Upper lobe of right lung (tissue), 1 donor: ENCODE measurements at regions not wholly inside any gene's neighbourhood (a gene's known extent, or its start where the extent isn't known, plus 50 kb on each side); places are given as distances from the start of the nearest gene placed in this dataset.

Source experiments
- ATAC-seq: fragments of 200-7000 bp; cut with Tn5 transposase; one replicate; pipeline ENCODE4 v1.9.1; 2020; ENCODE audit warnings: mild to moderate bottlenecking, moderate library complexity
- DNase-seq: peaks from one replicate; pipeline ENCODE4 v3.0.0-alpha.2; 2020
- H3K27ac ChIP-seq: fragments of 200-600 bp; one replicate; pipeline ENCODE4 v1.8.0; 2022
- H3K27me3 ChIP-seq: fragments of 200-600 bp; one replicate; pipeline ENCODE4 v1.8.0; 2022; ENCODE audit warnings: mild to moderate bottlenecking
- H3K36me3 ChIP-seq: fragments of 200-600 bp; one replicate; pipeline ENCODE4 v1.8.0; 2022
- H3K4me1 ChIP-seq: fragments of 200-600 bp; one replicate; pipeline ENCODE4 v1.8.0; 2022
- H3K4me3 ChIP-seq: fragments of 200-600 bp; one replicate; pipeline ENCODE4 v1.8.0; 2022; ENCODE audit warnings: mild to moderate bottlenecking
- H3K9me3 ChIP-seq: fragments of 200-600 bp; one replicate; pipeline ENCODE4 v1.8.0; 2022
- intact Hi-C: fragments of 100-400 bp; cut with DNase I; formaldehyde crosslinking; loops from one replicate; pipeline ENCODE4 v1.11.0; 2022
- TF ChIP-seq, protein P1 (sequence below): fragments of 200-600 bp; IDR thresholded peaks from one replicate; pipeline ENCODE4 v1.8.0; 2022; ENCODE audit warnings: antibody characterized with exemption
- donor health status: DM: no; HTN: yes; CAD: no; lungs with severe emphysema.

DNA sequence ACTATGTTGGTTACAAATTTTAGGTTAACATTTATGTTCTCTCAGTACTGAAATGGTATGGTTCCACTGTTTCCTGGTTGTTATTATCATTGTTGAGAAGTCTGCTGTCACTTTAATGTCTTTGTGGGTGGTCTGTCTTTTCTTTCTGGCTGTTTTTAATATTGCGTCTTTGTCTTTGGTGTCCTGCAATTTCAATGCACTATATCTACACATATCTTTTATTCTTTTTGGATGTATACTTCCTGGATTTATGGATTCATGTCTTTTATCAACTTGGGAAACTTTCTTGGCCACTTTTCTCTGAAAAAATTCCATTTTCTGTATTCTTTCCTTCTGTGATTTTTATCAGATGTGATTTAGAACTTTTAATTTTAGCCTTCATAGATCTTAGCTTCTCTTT lies 250.2 kb downstream of the BUB3 start:
- Histone ChIP-seq H3K27me3 (no peaks in the 10 kb centered on the region), H3K36me3 (no peaks in the 10 kb centered on the region), H3K4me3 (no peak overlapping the region), H3K4me1 (no peaks in the 10 kb centered on the region), H3K27ac (no peak overlapping the region), H3K9me3 (peaks cover 11% of the 10 kb centered on the region)
- ATAC-seq (no peak), DNase-seq (no peak)
- intact Hi-C loops, result no loop called here
- TF ChIP-seq, protein P1, sequence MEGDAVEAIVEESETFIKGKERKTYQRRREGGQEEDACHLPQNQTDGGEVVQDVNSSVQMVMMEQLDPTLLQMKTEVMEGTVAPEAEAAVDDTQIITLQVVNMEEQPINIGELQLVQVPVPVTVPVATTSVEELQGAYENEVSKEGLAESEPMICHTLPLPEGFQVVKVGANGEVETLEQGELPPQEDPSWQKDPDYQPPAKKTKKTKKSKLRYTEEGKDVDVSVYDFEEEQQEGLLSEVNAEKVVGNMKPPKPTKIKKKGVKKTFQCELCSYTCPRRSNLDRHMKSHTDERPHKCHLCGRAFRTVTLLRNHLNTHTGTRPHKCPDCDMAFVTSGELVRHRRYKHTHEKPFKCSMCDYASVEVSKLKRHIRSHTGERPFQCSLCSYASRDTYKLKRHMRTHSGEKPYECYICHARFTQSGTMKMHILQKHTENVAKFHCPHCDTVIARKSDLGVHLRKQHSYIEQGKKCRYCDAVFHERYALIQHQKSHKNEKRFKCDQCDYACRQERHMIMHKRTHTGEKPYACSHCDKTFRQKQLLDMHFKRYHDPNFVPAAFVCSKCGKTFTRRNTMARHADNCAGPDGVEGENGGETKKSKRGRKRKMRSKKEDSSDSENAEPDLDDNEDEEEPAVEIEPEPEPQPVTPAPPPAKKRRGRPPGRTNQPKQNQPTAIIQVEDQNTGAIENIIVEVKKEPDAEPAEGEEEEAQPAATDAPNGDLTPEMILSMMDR, result no peak

DNA sequence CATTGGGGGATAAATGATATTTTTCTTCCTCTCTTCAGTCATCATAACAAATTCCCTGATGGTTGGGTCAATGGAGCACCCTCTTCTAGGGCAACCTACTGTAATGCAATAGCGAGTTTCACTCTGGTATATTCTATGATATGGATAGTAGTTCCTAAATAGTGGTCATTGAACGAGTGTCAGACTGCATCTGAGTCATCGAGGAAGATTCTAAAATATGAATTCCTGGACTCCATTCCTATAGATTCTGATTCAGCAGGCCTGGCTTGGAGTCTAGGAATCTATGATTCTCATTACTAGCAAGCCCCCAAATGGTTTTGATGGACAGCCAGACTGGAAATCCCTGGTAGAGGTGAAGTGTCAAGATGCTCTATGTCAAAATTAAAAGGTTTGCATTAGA lies 254.5 kb downstream of the BUB3 start:
- H3K4me1 ChIP-seq, result no peaks in the 10 kb centered on the region
- intact Hi-C loops, result no loop called here
- H3K4me3 ChIP-seq, result no peak overlapping the region
- H3K36me3 ChIP-seq, result no peaks in the 10 kb centered on the region
- no peak for DNase-seq
- peaks cover 11% of the 10 kb centered on the region for H3K9me3 ChIP-seq
- H3K27ac ChIP-seq, result no peak overlapping the region
- H3K27me3 ChIP-seq, result no peaks in the 10 kb centered on the region
- no peak for ATAC-seq
- TF ChIP-seq, protein P1, result no peak

GRCh38 chr10:123409426-123409825 lies 255.2 kb downstream of the BUB3 start:
- H3K4me1 ChIP-seq, result no peaks in the 10 kb centered on the region
- H3K36me3 ChIP-seq, result no peaks in the 10 kb centered on the region
- H3K27ac ChIP-seq, result no peak overlapping the region
- peaks cover 9% of the 10 kb centered on the region for H3K9me3 ChIP-seq
- no peak for DNase-seq
- H3K4me3 ChIP-seq, result no peak overlapping the region
- TF ChIP-seq, protein P1, result no peak
- no peak for ATAC-seq
- intact Hi-C loops, result no loop called here
- no peaks in the 10 kb centered on the region for H3K27me3 ChIP-seq

GRCh38 chr10:123409884-123410283 lies 255.7 kb downstream of the BUB3 start:
- H3K9me3 ChIP-seq, result peaks cover 4% of the 10 kb centered on the region
- TF ChIP-seq, protein P1, result no peak
- intact Hi-C loops, result no loop called here
- no peak overlapping the region for H3K4me3 ChIP-seq
- ATAC-seq (no peak), DNase-seq (no peak)
- no peak overlapping the region for H3K27ac ChIP-seq
- no peaks in the 10 kb centered on the region for H3K27me3 ChIP-seq
- H3K4me1 ChIP-seq, result no peaks in the 10 kb centered on the region
- no peaks in the 10 kb centered on the region for H3K36me3 ChIP-seq

DNA sequence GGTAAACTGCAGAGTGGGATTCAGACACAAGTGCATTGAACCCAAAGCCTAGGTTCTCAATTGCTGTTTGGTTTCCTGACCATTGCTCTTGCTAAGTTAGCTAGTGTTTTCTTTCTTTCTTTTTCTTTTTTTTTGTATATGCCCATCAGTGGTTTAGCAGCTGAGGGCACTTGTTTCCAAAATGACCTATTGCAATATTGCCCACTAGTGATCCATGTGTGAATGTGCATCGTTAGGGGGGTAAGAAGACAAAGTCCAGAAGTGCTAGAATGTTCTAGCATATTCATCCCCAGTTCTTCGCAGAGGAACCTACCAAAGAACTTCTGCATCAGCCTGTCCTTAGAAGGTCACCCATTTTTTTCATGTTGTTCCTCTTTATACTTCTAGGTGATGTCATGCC lies 252.8 kb upstream of the GPR26 start:
- H3K36me3 ChIP-seq, result no peaks in the 10 kb centered on the region
- intact Hi-C loops, result no loop called here
- TF ChIP-seq, protein P1, result no peak

DNA sequence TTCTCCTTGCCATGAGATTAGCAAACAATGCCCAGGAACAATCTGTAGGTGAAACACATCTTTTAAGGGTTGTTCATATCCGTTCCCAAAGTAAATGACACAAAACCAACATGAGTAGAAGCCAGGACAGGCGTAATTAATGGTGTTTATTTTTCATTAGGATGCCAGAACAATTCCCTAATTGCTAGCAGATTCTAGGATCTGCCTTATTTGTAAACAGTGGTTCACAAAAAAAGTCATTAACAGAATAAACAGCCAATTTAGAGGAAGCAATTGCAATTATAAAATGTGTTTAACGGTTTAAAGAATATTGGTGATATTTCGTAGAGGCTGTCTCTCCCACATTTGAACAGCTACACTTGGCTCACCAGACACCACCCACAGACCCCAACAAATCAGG lies 250.6 kb upstream of the GPR26 start:
- Histone ChIP-seq H3K27me3 (no peaks in the 10 kb centered on the region), H3K36me3 (no peaks in the 10 kb centered on the region), H3K27ac (no peak overlapping the region), H3K4me3 (no peak overlapping the region), H3K4me1 (no peaks in the 10 kb centered on the region), H3K9me3 (no peaks in the 10 kb centered on the region)
- DNase-seq (no peak), ATAC-seq (no peak)
- intact Hi-C loops, result no loop called here
- TF ChIP-seq, protein P1, result no peak

More for the DNA sequence above, 252.8 kb upstream of the GPR26 start:
- Histone ChIP-seq H3K27ac (no peak overlapping the region), H3K4me1 (no peaks in the 10 kb centered on the region), H3K9me3 (no peaks in the 10 kb centered on the region), H3K27me3 (no peaks in the 10 kb centered on the region), H3K4me3 (no peak overlapping the region)
- ATAC-seq, result no peak
- no peak for DNase-seq
